Trophoblast cell (in vitro differentiated cells and primary cell): ENCODE measurements at regions not wholly inside any gene's neighbourhood (a gene's known extent, or its start where the extent isn't known, plus 50 kb on each side); places are given as distances from the start of the nearest gene placed in this dataset.

ENCODE experiments used
- DNase-seq, 2 donors: peaks; one replicate each; pipeline ENCODE4 v3.0.0-alpha.2; 2016
- H2AFZ ChIP-seq: 2 replicates; pipeline ENCODE4 v1.6.1; 2013; ENCODE audit warnings: low read length, moderate library complexity, mild to moderate bottlenecking; ENCODE audit not compliant: insufficient read depth, poor library complexity
- H2AK5ac ChIP-seq: 2 replicates; pipeline ENCODE4 v1.6.1; 2013; ENCODE audit warnings: mild to moderate bottlenecking, low read length
- H2BK120ac ChIP-seq: 2 replicates; pipeline ENCODE4 v1.6.1; 2013; ENCODE audit warnings: low read length, mild to moderate bottlenecking, moderate library complexity; ENCODE audit not compliant: insufficient read depth, poor library complexity
- H2BK12ac ChIP-seq: 2 replicates; pipeline ENCODE4 v1.6.1; 2013; ENCODE audit warnings: mild to moderate bottlenecking, low read length, moderate library complexity
- H2BK5ac ChIP-seq: 2 replicates; pipeline ENCODE4 v1.6.1; 2013; ENCODE audit warnings: low read length, low read depth, moderate library complexity, mild to moderate bottlenecking; ENCODE audit not compliant: poor library complexity
- H3K14ac ChIP-seq: 2 replicates; pipeline ENCODE4 v1.6.1; 2013; ENCODE audit warnings: mild to moderate bottlenecking, low read length
- H3K18ac ChIP-seq: 2 replicates; pipeline ENCODE4 v1.6.1; 2013; ENCODE audit warnings: mild to moderate bottlenecking, low read length
- H3K23ac ChIP-seq: 2 replicates; pipeline ENCODE4 v1.6.1; 2013; ENCODE audit warnings: low read length
- H3K27ac ChIP-seq: 2 replicates; pipeline ENCODE4 v1.5.1; 2013; ENCODE audit warnings: low read depth, mild to moderate bottlenecking, inconsistent platforms, low read length, moderate library complexity
- H3K27me3 ChIP-seq: 2 replicates; pipeline ENCODE4 v1.6.1; 2013; ENCODE audit warnings: inconsistent platforms, mild to moderate bottlenecking, low read length, moderate library complexity; ENCODE audit not compliant: insufficient read depth
- H3K36me3 ChIP-seq, 2 experiments: 1 replicate in 1 of 2; 2 replicates in 1 of 2; pipeline ENCODE4 v1.6.1; 2013; ENCODE audit warnings: low read length in 2 of 2, mild to moderate bottlenecking in 2 of 2, moderate library complexity in 1 of 2; ENCODE audit not compliant: insufficient read depth in 2 of 2, control insufficient read depth in 1 of 2
- H3K4ac ChIP-seq: 2 replicates; pipeline ENCODE4 v1.6.1; 2013; ENCODE audit warnings: low read depth, mild to moderate bottlenecking, low read length, moderate library complexity
- H3K4me1 ChIP-seq, 2 experiments: 1 replicate in 1 of 2; 2 replicates in 1 of 2; pipeline ENCODE4 v1.6.1; 2013; ENCODE audit warnings: low read length in 2 of 2, mild to moderate bottlenecking in 2 of 2, moderate library complexity in 1 of 2; ENCODE audit not compliant: insufficient read depth in 2 of 2, control insufficient read depth in 1 of 2
- H3K4me2 ChIP-seq: 2 replicates; pipeline ENCODE4 v1.6.1; 2013; ENCODE audit warnings: inconsistent platforms, mild to moderate bottlenecking, low read length, moderate library complexity
- H3K4me3 ChIP-seq: 2 replicates; pipeline ENCODE4 v1.5.1; 2013; ENCODE audit warnings: mild to moderate bottlenecking, low read depth, low read length, inconsistent platforms
- H3K79me1 ChIP-seq: one replicate; pipeline ENCODE4 v1.6.1; 2013; ENCODE audit warnings: low read length
- H3K79me2 ChIP-seq: 2 replicates; pipeline ENCODE4 v1.6.1; 2013; ENCODE audit warnings: low read length, mild to moderate bottlenecking; ENCODE audit not compliant: control insufficient read depth, insufficient read depth, poor library complexity
- H3K9ac ChIP-seq: 2 replicates; pipeline ENCODE4 v1.6.1; 2013; ENCODE audit warnings: mild to moderate bottlenecking, low read length
- H3K9me3 ChIP-seq: 2 replicates; pipeline ENCODE4 v1.6.1; 2013; ENCODE audit warnings: low read depth, mild to moderate bottlenecking, control low read depth, inconsistent platforms, low read length; ENCODE audit not compliant: insufficient read depth
- H4K12ac ChIP-seq: 2 replicates; pipeline ENCODE4 v1.6.1; 2013; ENCODE audit warnings: low read depth, mild to moderate bottlenecking, low read length, moderate library complexity
- H4K8ac ChIP-seq: 2 replicates; pipeline ENCODE4 v1.6.1; 2013; ENCODE audit warnings: low read depth, mild to moderate bottlenecking, low read length, moderate library complexity
- H4K91ac ChIP-seq: one replicate; pipeline ENCODE4 v1.6.1; 2013; ENCODE audit warnings: low read depth, mild to moderate bottlenecking, low read length, moderate library complexity
- WGBS: extraction: QIAGEN DNeasy Blood & Tissue Kit; methylation state at CpG from one replicate; pipeline ENCODE4 v1.1.7; 2013; ENCODE audit warnings: missing lambda C conversion rate; ENCODE audit not compliant: insufficient read length, insufficient coverage; ENCODE audit errors: extremely low coverage; 5-methylcytosine and 5-hydroxymethylcytosine counted together

DNA sequence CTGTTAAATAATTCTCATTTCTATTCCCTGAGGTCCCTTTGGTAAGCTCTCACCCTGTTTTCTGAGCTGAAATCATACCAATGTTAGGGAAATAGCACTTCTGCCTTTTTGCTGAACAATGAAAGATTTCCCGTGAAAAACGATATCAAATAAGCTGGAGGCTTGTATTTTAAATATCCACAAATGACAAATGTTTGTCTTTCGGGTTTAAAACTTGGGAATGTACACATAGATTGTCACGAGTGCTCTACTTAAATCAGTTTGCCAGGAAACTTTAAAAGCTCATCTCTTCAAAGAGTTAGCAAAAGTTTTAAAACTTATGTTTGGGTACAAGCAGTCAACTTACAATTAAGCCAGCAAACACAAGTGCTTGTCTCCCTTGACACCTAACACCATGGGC is 393.5 kb upstream of the MON1B start:
- no peak overlapping the region for H3K4me3 ChIP-seq
- no peaks in the 10 kb centered on the region for H3K79me1 ChIP-seq
- no peak overlapping the region for H4K8ac ChIP-seq
- no CpG with 5 or more reads among the region's 4 CpGs for WGBS
- no peaks in the 10 kb centered on the region for H3K27me3 ChIP-seq
- DNase-seq, result no peak
- no peak overlapping the region for H3K4ac ChIP-seq
- no peaks in the 10 kb centered on the region for H3K4me1 ChIP-seq
- H4K91ac ChIP-seq, result no peak overlapping the region
- no peak overlapping the region for H4K12ac ChIP-seq
- H3K27ac ChIP-seq, result no peak overlapping the region
- no peak overlapping the region for H2AFZ ChIP-seq
- no peaks in the 10 kb centered on the region for H3K9me3 ChIP-seq
- no peak overlapping the region for H3K14ac ChIP-seq
- no peak overlapping the region for H2BK120ac ChIP-seq
- no peak overlapping the region for H2AK5ac ChIP-seq
- no peak overlapping the region for H3K9ac ChIP-seq
- no peak overlapping the region for H3K23ac ChIP-seq
- no peak overlapping the region for H3K4me2 ChIP-seq
- H2BK5ac ChIP-seq, result no peak overlapping the region
- no peaks in the 10 kb centered on the region for H3K79me2 ChIP-seq
- no peak overlapping the region for H2BK12ac ChIP-seq
- no peaks in the 10 kb centered on the region for H3K36me3 ChIP-seq
- H3K18ac ChIP-seq, result no peak overlapping the region

DNA sequence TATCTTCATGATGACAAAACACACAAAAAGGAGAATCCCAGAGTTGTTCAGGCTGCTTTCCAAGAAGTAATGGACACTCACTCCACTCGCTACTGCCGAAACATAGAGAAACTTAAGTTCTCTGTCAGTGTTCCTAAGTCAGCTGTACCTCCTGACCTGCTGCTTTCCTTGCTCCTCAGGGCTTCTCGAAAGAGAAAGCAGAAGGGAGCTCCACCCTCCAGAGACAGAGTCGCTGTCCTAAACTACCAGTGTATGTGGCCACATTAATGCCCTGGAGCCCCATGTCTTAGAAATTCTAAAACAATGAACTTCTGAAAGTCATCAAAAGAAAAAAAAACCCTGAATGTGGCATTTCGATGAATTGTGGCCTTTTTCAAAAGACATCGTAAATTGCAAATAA is 390.8 kb upstream of the MON1B start:
- Histone ChIP-seq H3K4me2 (no peak overlapping the region), H3K27me3 (no peaks in the 10 kb centered on the region), H2BK12ac (no peak overlapping the region), H3K27ac (no peak overlapping the region), H3K4me3 (no peak overlapping the region), H3K9ac (no peak overlapping the region), H4K12ac (no peak overlapping the region), H3K9me3 (no peaks in the 10 kb centered on the region), H3K79me2 (no peaks in the 10 kb centered on the region), H2BK5ac (no peak overlapping the region), H3K18ac (no peak overlapping the region), H3K4me1 (peaks cover 0 to 3% of the 10 kb centered on the region in 2 experiments), H2AFZ (no peak overlapping the region), H3K23ac (no peak overlapping the region), H3K4ac (no peak overlapping the region), H4K8ac (no peak overlapping the region), H2AK5ac (no peak overlapping the region), H3K79me1 (no peaks in the 10 kb centered on the region), H4K91ac (no peak overlapping the region), H3K14ac (no peak overlapping the region), H2BK120ac (no peak overlapping the region), H3K36me3 (no peaks in the 10 kb centered on the region)
- no peak for DNase-seq
- WGBS, result no CpG with 5 or more reads among the region's 6 CpGs

DNA sequence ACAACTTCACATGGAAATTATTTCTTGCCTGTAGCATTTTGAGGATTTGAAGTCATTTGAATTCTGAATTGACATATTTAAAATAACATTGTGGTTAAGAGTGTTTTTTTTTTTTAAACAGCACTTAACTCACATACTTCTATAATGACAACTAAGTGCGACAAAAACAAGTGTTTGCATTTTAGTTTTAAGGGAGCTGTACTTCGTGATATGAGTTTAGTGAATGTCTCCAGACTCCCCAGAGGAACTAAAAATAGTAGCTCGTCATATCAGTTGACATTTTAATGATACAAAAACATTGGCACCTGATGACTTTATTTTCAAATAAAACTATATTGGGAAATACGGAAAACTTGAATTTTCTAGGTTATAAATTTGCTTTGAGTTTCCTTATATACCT is 389.6 kb upstream of the MON1B start:
- no peaks in the 10 kb centered on the region for H3K79me2 ChIP-seq
- H3K36me3 ChIP-seq, result no peaks in the 10 kb centered on the region
- no peak overlapping the region for H3K4ac ChIP-seq
- no peak overlapping the region for H3K4me2 ChIP-seq
- WGBS, result no CpG with 5 or more reads among the region's 4 CpGs
- no peak overlapping the region for H3K18ac ChIP-seq
- H4K12ac ChIP-seq, result no peak overlapping the region
- no peak overlapping the region for H3K4me3 ChIP-seq
- peak in 1 of 2 donors; percentile 31 for DNase-seq
- no peak overlapping the region for H2BK120ac ChIP-seq
- H3K27ac ChIP-seq, result no peak overlapping the region
- H4K8ac ChIP-seq, result no peak overlapping the region
- no peaks in the 10 kb centered on the region for H3K9me3 ChIP-seq
- no peaks in the 10 kb centered on the region for H3K27me3 ChIP-seq
- peaks cover 0 to 3% of the 10 kb centered on the region in 2 experiments for H3K4me1 ChIP-seq
- no peak overlapping the region for H2AFZ ChIP-seq
- H2BK5ac ChIP-seq, result no peak overlapping the region
- H3K79me1 ChIP-seq, result no peaks in the 10 kb centered on the region
- H2AK5ac ChIP-seq, result no peak overlapping the region
- H2BK12ac ChIP-seq, result no peak overlapping the region
- no peak overlapping the region for H3K14ac ChIP-seq
- H3K9ac ChIP-seq, result no peak overlapping the region
- H4K91ac ChIP-seq, result no peak overlapping the region
- no peak overlapping the region for H3K23ac ChIP-seq

DNA sequence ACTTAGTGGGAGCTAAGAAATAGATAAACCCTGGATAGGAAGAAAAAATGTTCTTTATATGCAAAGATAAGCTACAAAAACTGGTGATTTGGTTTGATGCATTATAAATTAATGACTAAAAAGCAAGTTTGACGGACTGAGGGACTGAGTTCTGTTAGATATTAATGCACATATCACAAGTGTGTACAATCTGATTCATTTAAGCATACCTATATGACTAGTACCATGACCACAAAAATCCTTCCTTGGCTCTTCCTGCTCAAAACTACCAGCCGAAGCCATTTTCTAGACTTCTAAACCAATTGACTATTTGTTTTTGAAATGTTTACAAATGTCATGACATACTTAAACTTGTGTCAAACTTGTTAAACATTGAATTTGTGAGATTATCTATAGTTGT is 374.5 kb upstream of the MON1B start:
- Histone ChIP-seq H2AFZ (no peak overlapping the region), H3K14ac (no peak overlapping the region), H3K79me2 (no peaks in the 10 kb centered on the region), H3K27me3 (no peaks in the 10 kb centered on the region), H3K36me3 (no peaks in the 10 kb centered on the region), H4K12ac (no peak overlapping the region), H3K4me2 (no peak overlapping the region), H3K4me1 (no peaks in the 10 kb centered on the region), H4K91ac (no peak overlapping the region), H3K9me3 (no peaks in the 10 kb centered on the region), H2AK5ac (no peak overlapping the region), H2BK5ac (no peak overlapping the region), H3K23ac (no peak overlapping the region), H3K79me1 (no peaks in the 10 kb centered on the region), H3K9ac (no peak overlapping the region), H2BK120ac (no peak overlapping the region), H3K4me3 (no peak overlapping the region), H3K27ac (no peak overlapping the region), H3K18ac (no peak overlapping the region), H4K8ac (no peak overlapping the region), H2BK12ac (no peak overlapping the region), H3K4ac (no peak overlapping the region)
- DNase-seq, result no peak
- no CpG with 5 or more reads among the region's 2 CpGs for WGBS
